Muscle layer of duodenum (tissue), 2 donors: ENCODE measurements at regions not wholly inside any gene's neighbourhood (a gene's known extent, or its start where the extent isn't known, plus 50 kb on each side); places are given as distances from the start of the nearest gene placed in this dataset.

Experiments
- H3K27ac ChIP-seq: one replicate; pipeline ENCODE4 v1.7.0; 2013; ENCODE audit warnings: mild to moderate bottlenecking, low read length
- H3K27me3 ChIP-seq: one replicate; pipeline ENCODE4 v1.7.0; 2013; ENCODE audit warnings: low read depth, mild to moderate bottlenecking, control low read depth, low read length
- H3K36me3 ChIP-seq, 2 donors: one replicate each; pipeline ENCODE4 v1.7.0; 2013; ENCODE audit warnings: low read length in 2 of 2, control low read depth in 1 of 2, mild to moderate bottlenecking in 1 of 2; ENCODE audit not compliant: insufficient read depth in 2 of 2, control insufficient read depth in 1 of 2
- H3K4me1 ChIP-seq, 2 donors: one replicate each; pipeline ENCODE4 v1.7.0; 2013; ENCODE audit warnings: low read length in 2 of 2, mild to moderate bottlenecking in 2 of 2, control low read depth in 1 of 2, moderate library complexity in 1 of 2; ENCODE audit not compliant: insufficient read depth in 2 of 2, control insufficient read depth in 1 of 2
- H3K4me3 ChIP-seq, 2 donors: one replicate each; pipeline ENCODE4 v1.7.0; 2013; ENCODE audit warnings: low read length in 2 of 2, low read depth in 1 of 2, mild to moderate bottlenecking in 1 of 2
- H3K9me3 ChIP-seq, 2 donors: one replicate each; pipeline ENCODE4 v1.7.0; 2013; ENCODE audit warnings: low read length in 2 of 2, control low read depth in 1 of 2, mild to moderate bottlenecking in 1 of 2; ENCODE audit not compliant: control insufficient read depth in 1 of 2
- donor health status: healthy.

GRCh38 chr3:197353001-197353866 lies 54.8 kb upstream of the DLG1 start:
- no peaks in the 10 kb centered on the region for H3K9me3 ChIP-seq
- no peaks in the 10 kb centered on the region for H3K36me3 ChIP-seq
- no peak overlapping the region for H3K27ac ChIP-seq
- no peak overlapping the region for H3K4me3 ChIP-seq
- H3K4me1 ChIP-seq: peaks cover 0 to 5% of the 10 kb centered on the region in 2 donors
- H3K27me3 ChIP-seq: no peaks in the 10 kb centered on the region

GRCh38 chr3:197352382-197352781 lies 54.0 kb upstream of the DLG1 start:
- no peaks in the 10 kb centered on the region for H3K9me3 ChIP-seq
- no peak overlapping the region for H3K27ac ChIP-seq

GRCh38 chr3:197350446-197350845 lies 52.0 kb upstream of the DLG1 start:
- no peaks in the 10 kb centered on the region for H3K9me3 ChIP-seq
- H3K36me3 ChIP-seq: no peaks in the 10 kb centered on the region
- H3K27me3 ChIP-seq: no peaks in the 10 kb centered on the region
- no peak overlapping the region for H3K27ac ChIP-seq
- no peak overlapping the region for H3K4me3 ChIP-seq
- peaks cover 0 to 5% of the 10 kb centered on the region in 2 donors for H3K4me1 ChIP-seq

More at GRCh38 chr3:197352382-197352781, 54.0 kb upstream of the DLG1 start:
- no peaks in the 10 kb centered on the region for H3K27me3 ChIP-seq
- H3K4me3 ChIP-seq: no peak overlapping the region
- peaks cover 0 to 5% of the 10 kb centered on the region in 2 donors for H3K4me1 ChIP-seq
- H3K36me3 ChIP-seq: no peaks in the 10 kb centered on the region

DNA sequence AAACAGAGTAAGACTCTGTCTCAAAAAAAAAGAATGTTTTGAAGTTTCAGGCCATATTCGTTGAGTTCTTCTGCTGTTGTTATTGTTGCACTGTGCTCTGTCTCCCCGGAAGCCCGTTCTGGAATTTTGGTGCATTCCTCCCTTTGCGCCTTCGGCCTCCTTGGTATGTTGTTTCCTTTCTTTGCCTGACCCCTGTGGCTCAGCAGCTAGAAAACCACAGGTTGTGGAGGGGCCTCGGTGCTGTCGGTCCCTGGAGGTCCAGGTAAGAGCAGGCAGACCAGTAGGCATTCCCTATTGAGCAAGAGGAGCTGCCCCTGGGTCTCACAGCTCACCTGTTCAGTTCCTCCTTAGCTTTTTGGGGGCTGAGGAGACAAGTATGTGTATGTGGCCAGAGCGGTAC lies 51.0 kb upstream of the DLG1 start:
- Histone ChIP-seq H3K27ac (no peak overlapping the region), H3K36me3 (no peaks in the 10 kb centered on the region), H3K4me1 (no peaks in the 10 kb centered on the region), H3K9me3 (no peaks in the 10 kb centered on the region), H3K27me3 (no peaks in the 10 kb centered on the region), H3K4me3 (no peak overlapping the region)
